IMR-90 (cell line): ENCODE measurements at regions not wholly inside any gene's neighbourhood (a gene's known extent, or its start where the extent isn't known, plus 50 kb on each side); places are given as distances from the start of the nearest gene placed in this dataset.

ENCODE experiments used
- ATAC-seq: fragments of 200-7000 bp; cut with Tn5 transposase; 2 replicates; pipeline ENCODE4 v1.9.1; 2020; ENCODE audit warnings: low read depth, mild to moderate bottlenecking, moderate library complexity
- BruUV-seq: library from RNA; stranded (reverse); fragments of 400-500 nt; replicated peaks from 2 replicates; lab custom pipeline; 2021; lab: Mats Ljungman, UMichigan
- CTCF ChIA-PET: fragments of 300-600 bp; formaldehyde crosslinking; extraction: SDS; loops from one replicate; lab custom pipeline; 2021; ENCODE audit warnings: antibody characterized with exemption; lab: Yijun Ruan, JAX
- POLR2A ChIA-PET: fragments of 300-600 bp; sonication (Branson Sonifier 250); formaldehyde crosslinking; loops from one replicate; lab custom pipeline; 2022; ENCODE audit warnings: antibody characterized with exemption; ENCODE audit not compliant: unreplicated experiment; lab: Charles Lee
- DNase-seq: peaks from one replicate; pipeline ENCODE4 v3.0.0; 2013
- H2AFZ ChIP-seq: replicated peaks from 2 replicates; pipeline ENCODE3; 2013; ENCODE audit warnings: low read length, mild to moderate bottlenecking; ENCODE audit not compliant: poor library complexity
- H2AK5ac ChIP-seq: 2 replicates; pipeline ENCODE4 v1.6.1; 2013; ENCODE audit warnings: low read depth, low read length, inconsistent platforms
- H2AK9ac ChIP-seq: replicated peaks from 2 replicates; pipeline ENCODE3; 2013; ENCODE audit warnings: mild to moderate bottlenecking, low read depth, low read length, moderate library complexity; ENCODE audit not compliant: poor library complexity
- H2BK120ac ChIP-seq: 2 replicates; pipeline ENCODE4 v1.6.1; 2013; ENCODE audit warnings: low read depth, low read length, inconsistent platforms
- H2BK15ac ChIP-seq: 3 replicates; pipeline ENCODE4 v1.6.1; 2013; ENCODE audit warnings: low read depth, low read length, inconsistent platforms
- H2BK20ac ChIP-seq: 2 replicates; pipeline ENCODE4 v1.6.1; 2013; ENCODE audit warnings: low read depth, mild to moderate bottlenecking, inconsistent platforms, low read length, moderate library complexity
- H2BK5ac ChIP-seq: 2 replicates; pipeline ENCODE4 v1.6.1; 2013; ENCODE audit warnings: mild to moderate bottlenecking, low read depth, low read length, inconsistent platforms; ENCODE audit not compliant: poor library complexity, severe bottlenecking
- H3K14ac ChIP-seq: replicated peaks from 2 replicates; pipeline ENCODE4 v1.6.1; 2013; ENCODE audit warnings: low read depth, low read length, inconsistent platforms
- H3K18ac ChIP-seq: 2 replicates; pipeline ENCODE4 v1.6.1; 2013; ENCODE audit warnings: low read depth, low read length, control low read depth
- H3K23ac ChIP-seq: 2 replicates; pipeline ENCODE4 v1.6.1; 2013; ENCODE audit warnings: low read depth, low read length, inconsistent platforms
- H3K27ac ChIP-seq: 2 replicates; pipeline ENCODE4 v1.5.1; 2013; ENCODE audit warnings: mild to moderate bottlenecking, control low read depth, low read length; ENCODE audit not compliant: insufficient read depth
- H3K27me3 ChIP-seq: 2 replicates; pipeline ENCODE4 v1.6.1; 2013; ENCODE audit warnings: low read length; ENCODE audit not compliant: control insufficient read depth, insufficient read depth
- H3K36me3 ChIP-seq: 2 replicates; pipeline ENCODE4 v1.6.1; 2013; ENCODE audit warnings: low read length, mixed read lengths; ENCODE audit not compliant: control insufficient read depth, insufficient read depth
- H3K4ac ChIP-seq: 2 replicates; pipeline ENCODE4 v1.6.1; 2013; ENCODE audit warnings: low read depth, low read length, inconsistent platforms
- H3K4me1 ChIP-seq: 2 replicates; pipeline ENCODE4 v1.6.1; 2013; ENCODE audit warnings: low read length, mixed read lengths; ENCODE audit not compliant: control insufficient read depth, insufficient read depth
- H3K4me2 ChIP-seq: 2 replicates; pipeline ENCODE4 v1.6.1; 2013; ENCODE audit warnings: low read depth, mild to moderate bottlenecking, control low read depth, low read length, moderate library complexity
- H3K4me3 ChIP-seq: 2 replicates; pipeline ENCODE4 v1.5.1; 2013; ENCODE audit warnings: low read depth, mild to moderate bottlenecking, control low read depth, low read length, moderate library complexity; ENCODE audit not compliant: insufficient read depth
- H3K56ac ChIP-seq: 2 replicates; pipeline ENCODE4 v1.6.1; 2013; ENCODE audit warnings: low read length, inconsistent platforms; ENCODE audit not compliant: insufficient read depth; ENCODE audit errors: extremely low read depth
- H3K79me1 ChIP-seq, 2 experiments: 2 replicates each; pipeline ENCODE4 v1.6.1; 2013; ENCODE audit warnings: low read length in 2 of 2, inconsistent platforms in 1 of 2, low read depth in 1 of 2
- H3K9ac ChIP-seq: 2 replicates; pipeline ENCODE4 v1.6.1; 2013; ENCODE audit warnings: low read depth, low read length, control low read depth
- H3K9me1 ChIP-seq: 2 replicates; pipeline ENCODE4 v1.6.1; 2013; ENCODE audit warnings: low read length, inconsistent platforms; ENCODE audit not compliant: insufficient read depth
- H3K9me3 ChIP-seq: 2 replicates; pipeline ENCODE4 v1.6.1; 2013; ENCODE audit warnings: low read length; ENCODE audit not compliant: control insufficient read depth, insufficient read depth
- H4K20me1 ChIP-seq: 2 replicates; pipeline ENCODE4 v1.6.1; 2013; ENCODE audit warnings: low read length, inconsistent platforms; ENCODE audit not compliant: insufficient read depth
- H4K5ac ChIP-seq: 2 replicates; pipeline ENCODE4 v1.6.1; 2013; ENCODE audit warnings: mild to moderate bottlenecking, low read depth, low read length, control low read depth
- H4K8ac ChIP-seq, 2 experiments: 2 replicates each; pipeline ENCODE4 v1.6.1; 2013; ENCODE audit warnings: low read depth in 2 of 2, low read length in 2 of 2, control low read depth in 1 of 2, inconsistent platforms in 1 of 2
- H4K91ac ChIP-seq: 2 replicates; pipeline ENCODE4 v1.6.1; 2013; ENCODE audit warnings: low read depth, low read length, inconsistent platforms; ENCODE audit not compliant: insufficient read depth
- BHLHE40 ChIP-seq: fragments of 150-350 bp; IDR thresholded peaks from 2 replicates; pipeline ENCODE4 v1.6.1; 2016; ENCODE audit warnings: mild to moderate bottlenecking, low read depth, low read length
- CEBPB ChIP-seq: IDR thresholded peaks from 2 replicates; pipeline ENCODE4 v1.6.1; 2012; ENCODE audit warnings: low read depth, low read length, improper control_type of control experiment
- CHD1 ChIP-seq: IDR thresholded peaks from 2 replicates; pipeline ENCODE4 v1.6.1; 2012; ENCODE audit warnings: low read depth, low read length, improper control_type of control experiment
- CTCF ChIP-seq: conservative IDR thresholded peaks from 2 replicates; pipeline ENCODE4 v1.5.1; 2012; ENCODE audit warnings: mild to moderate bottlenecking, low read depth, low read length, improper control_type of control experiment
- FOS ChIP-seq: fragments of 150-350 bp; IDR thresholded peaks from 2 replicates; pipeline ENCODE4 v1.6.1; 2016; ENCODE audit warnings: low read depth, low read length
- MAFK ChIP-seq: IDR thresholded peaks from 2 replicates; pipeline ENCODE4 v1.6.1; 2012; ENCODE audit warnings: low read depth, low read length, improper control_type of control experiment
- MAZ ChIP-seq: IDR thresholded peaks from 2 replicates; pipeline ENCODE4 v1.6.1; 2012; ENCODE audit warnings: low read depth, mild to moderate bottlenecking, low read length, improper control_type of control experiment, moderate library complexity, borderline replicate concordance
- MXI1 ChIP-seq: IDR thresholded peaks from 2 replicates; pipeline ENCODE4 v1.6.1; 2012; ENCODE audit warnings: low read depth, mild to moderate bottlenecking, low read length, moderate library complexity, borderline replicate concordance
- NFE2L2 ChIP-seq: fragments of 150-350 bp; IDR thresholded peaks from 2 replicates; pipeline ENCODE4 v1.6.1; 2016; ENCODE audit warnings: low read depth, mild to moderate bottlenecking, low read length
- POLR2A ChIP-seq: IDR thresholded peaks from 2 replicates; pipeline ENCODE4 v1.6.1; 2012; ENCODE audit warnings: mild to moderate bottlenecking, low read depth, low read length
- RAD21 ChIP-seq: IDR thresholded peaks from 2 replicates; pipeline ENCODE4 v1.6.1; 2012; ENCODE audit warnings: low read length, improper control_type of control experiment
- RCOR1 ChIP-seq: IDR thresholded peaks from 2 replicates; pipeline ENCODE4 v1.6.1; 2012; ENCODE audit warnings: mild to moderate bottlenecking, low read length, improper control_type of control experiment; ENCODE audit not compliant: insufficient replicate concordance
- RFX5 ChIP-seq: IDR thresholded peaks from 2 replicates; pipeline ENCODE4 v1.8.0; 2012; ENCODE audit warnings: low read depth, mild to moderate bottlenecking, low read length, moderate library complexity
- SMC3 ChIP-seq: fragments of 150-350 bp; IDR thresholded peaks from 2 replicates; pipeline ENCODE4 v1.6.1; 2016; ENCODE audit warnings: low read depth, mild to moderate bottlenecking, antibody characterized with exemption, low read length, moderate library complexity
- WGBS, 2 experiments: methylation state at CpG; one replicate each; pipeline versions ENCODE4 v1.1.5 to v1.1.7; 2013; ENCODE audit warnings: missing lambda C conversion rate in 2 of 2; ENCODE audit not compliant: insufficient read length in 1 of 2; ENCODE audit errors: extremely low coverage in 2 of 2; 5-methylcytosine and 5-hydroxymethylcytosine counted together
- dilution Hi-C: fragments of 300-500 bp; cut with HindIII; formaldehyde crosslinking; loops from one replicate; pipeline ENCODE4 v1.14.3; 2018; ENCODE audit warnings: low sequenced_read_pairs; ENCODE audit not compliant: unreplicated experiment
- in situ Hi-C: fragments of 300-500 bp; cut with MboI; formaldehyde crosslinking; loops from 3 replicates; pipeline ENCODE4 v1.14.3; 2019; ENCODE audit warnings: low sequenced_read_pairs, inconsistent platforms, mixed read lengths
- intact Hi-C: fragments of 100-400 bp; cut with micrococcal nuclease; formaldehyde crosslinking; loops from 2 replicates; pipeline ENCODE4 v1.10.0; 2022
- TF ChIP-seq, protein P1 (sequence below): fragments of 150-350 bp; IDR thresholded peaks from 2 replicates; pipeline ENCODE4 v1.6.1; 2017; ENCODE audit warnings: mild to moderate bottlenecking, antibody characterized with exemption, low read length, low read depth
- TF ChIP-seq, protein P2 (sequence below): fragments of 150-350 bp; IDR thresholded peaks from 2 replicates; pipeline ENCODE4 v1.6.1; 2016; ENCODE audit warnings: low read depth, mild to moderate bottlenecking, low read length, moderate library complexity, borderline replicate concordance

DNA sequence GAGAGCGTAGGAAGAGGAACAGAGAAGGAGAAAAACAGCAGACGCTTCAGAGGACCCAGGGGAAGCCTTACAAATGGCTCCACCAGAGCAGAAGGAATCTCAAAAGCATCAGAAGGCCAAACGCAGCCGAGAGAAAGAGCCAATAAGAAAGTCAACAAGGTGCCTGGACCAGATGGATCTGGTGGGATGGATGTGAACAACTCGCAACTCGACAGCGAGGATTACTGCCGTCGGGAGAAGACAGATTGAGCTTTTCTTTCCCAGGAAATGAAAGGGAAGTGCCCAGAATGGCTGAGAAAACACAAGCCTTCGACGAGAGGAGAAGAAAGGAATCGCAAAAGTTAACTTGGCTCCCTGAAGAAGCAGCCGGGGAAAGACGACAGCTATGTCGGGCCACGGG, 132.8 kb upstream of the MGMT start:
- Histone ChIP-seq H3K36me3 (no peaks in the 10 kb centered on the region), H3K23ac (no peak overlapping the region), H3K4me2 (no peak overlapping the region), H4K20me1 (no peaks in the 10 kb centered on the region), H4K8ac (no peak overlapping the region), H4K5ac (no peak overlapping the region), H3K56ac (no peak overlapping the region), H3K9me1 (no peaks in the 10 kb centered on the region), H2AK9ac (no peak overlapping the region), H2AK5ac (no peak overlapping the region), H3K9me3 (peaks cover 13% of the 10 kb centered on the region), H3K9ac (no peak overlapping the region), H2BK5ac (no peak overlapping the region), H3K27me3 (no peaks in the 10 kb centered on the region), H4K91ac (no peak overlapping the region), H3K27ac (no peak overlapping the region), H3K79me1 (no peaks in the 10 kb centered on the region), H3K18ac (no peak overlapping the region), H2AFZ (no peak overlapping the region), H3K4ac (no peak overlapping the region), H2BK120ac (no peak overlapping the region), H3K4me1 (no peaks in the 10 kb centered on the region), H3K4me3 (no peak overlapping the region), H2BK20ac (no peak overlapping the region), H3K14ac (no peak overlapping the region), H2BK15ac (no peak overlapping the region)
- WGBS, 2 experiments = 47% methylated on average over 7 of the region's 16 CpGs; no CpG with 5 or more reads in 1 of the 2 experiments
- intact Hi-C loops (no loop called here), in situ Hi-C loops (no loop called here), dilution Hi-C loops (no loop called here)
- ChIA-PET CTCF (no interaction called here), POLR2A (no interaction called here)
- no peak for ATAC-seq
- DNase-seq = no peak
- no TSS peak for BruUV-seq
- no peak for TF ChIP-seq RCOR1
- TF ChIP-seq MXI1 = no peak
- TF ChIP-seq NFE2L2 = no peak
- no peak for TF ChIP-seq RFX5
- TF ChIP-seq SMC3 = no peak
- no peak for TF ChIP-seq MAFK
- TF ChIP-seq CTCF = no peak
- TF ChIP-seq, protein P1, sequence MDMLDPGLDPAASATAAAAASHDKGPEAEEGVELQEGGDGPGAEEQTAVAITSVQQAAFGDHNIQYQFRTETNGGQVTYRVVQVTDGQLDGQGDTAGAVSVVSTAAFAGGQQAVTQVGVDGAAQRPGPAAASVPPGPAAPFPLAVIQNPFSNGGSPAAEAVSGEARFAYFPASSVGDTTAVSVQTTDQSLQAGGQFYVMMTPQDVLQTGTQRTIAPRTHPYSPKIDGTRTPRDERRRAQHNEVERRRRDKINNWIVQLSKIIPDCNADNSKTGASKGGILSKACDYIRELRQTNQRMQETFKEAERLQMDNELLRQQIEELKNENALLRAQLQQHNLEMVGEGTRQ = no peak
- TF ChIP-seq BHLHE40 = no peak
- TF ChIP-seq, protein P2, sequence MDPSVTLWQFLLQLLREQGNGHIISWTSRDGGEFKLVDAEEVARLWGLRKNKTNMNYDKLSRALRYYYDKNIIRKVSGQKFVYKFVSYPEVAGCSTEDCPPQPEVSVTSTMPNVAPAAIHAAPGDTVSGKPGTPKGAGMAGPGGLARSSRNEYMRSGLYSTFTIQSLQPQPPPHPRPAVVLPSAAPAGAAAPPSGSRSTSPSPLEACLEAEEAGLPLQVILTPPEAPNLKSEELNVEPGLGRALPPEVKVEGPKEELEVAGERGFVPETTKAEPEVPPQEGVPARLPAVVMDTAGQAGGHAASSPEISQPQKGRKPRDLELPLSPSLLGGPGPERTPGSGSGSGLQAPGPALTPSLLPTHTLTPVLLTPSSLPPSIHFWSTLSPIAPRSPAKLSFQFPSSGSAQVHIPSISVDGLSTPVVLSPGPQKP = no peak
- TF ChIP-seq CHD1 = no peak
- no peak for TF ChIP-seq FOS
- no peak for TF ChIP-seq RAD21
- TF ChIP-seq CEBPB = no peak
- TF ChIP-seq POLR2A = no peak
- TF ChIP-seq MAZ = no peak
